GM19035 (cell line): ENCODE measurements at regions not wholly inside any gene's neighbourhood (a gene's known extent, or its start where the extent isn't known, plus 50 kb on each side); places are given as distances from the start of the nearest gene placed in this dataset.

Experiments used
- ATAC-seq: cut with Tn5 transposase; IDR thresholded peaks from one replicate; pipeline ENCODE4 v1.9.1; 2021; ENCODE audit not compliant: unreplicated experiment

- ATAC-seq, result no peak
These were observed 527.5 kb upstream of the ARRDC3 start for GRCh38 chr5:91910655-91911054.

- ATAC-seq, result no peak
These were observed 527.1 kb upstream of the ARRDC3 start for GRCh38 chr5:91910247-91910646.

GRCh38 chr5:91906494-91906893 is 523.4 kb upstream of the ARRDC3 start:
- ATAC-seq, result no peak

GRCh38 chr5:91906027-91906426 is 522.9 kb upstream of the ARRDC3 start:
- ATAC-seq, result no peak

GRCh38 chr5:91898898-91899297 is 515.8 kb upstream of the ARRDC3 start:
- no peak for ATAC-seq

- no peak for ATAC-seq
These were observed 514.9 kb upstream of the ARRDC3 start for GRCh38 chr5:91898019-91898418.

GRCh38 chr5:91888810-91889209 is 505.7 kb upstream of the ARRDC3 start:
- no peak for ATAC-seq

- ATAC-seq, result no peak
These were observed 502.5 kb upstream of the ARRDC3 start for GRCh38 chr5:91885291-91886265.

- no peak for ATAC-seq
These were observed 500.9 kb upstream of the ARRDC3 start for GRCh38 chr5:91884036-91884435.

GRCh38 chr5:91875196-91875779 is 492.2 kb upstream of the ARRDC3 start:
- no peak for ATAC-seq

GRCh38 chr5:91867799-91868198 is 484.7 kb upstream of the ARRDC3 start:
- ATAC-seq, result no peak

GRCh38 chr5:91865915-91866314 is 482.8 kb upstream of the ARRDC3 start:
- ATAC-seq, result no peak

GRCh38 chr5:91864962-91865361 is 481.8 kb upstream of the ARRDC3 start:
- no peak for ATAC-seq

- ATAC-seq, result no peak
These were observed 468.6 kb upstream of the ARRDC3 start for GRCh38 chr5:91851670-91852069.

- no peak for ATAC-seq
These were observed 466.9 kb upstream of the ARRDC3 start for GRCh38 chr5:91850031-91850430.

GRCh38 chr5:91849069-91849468 is 466.0 kb upstream of the ARRDC3 start:
- no peak for ATAC-seq

- no peak for ATAC-seq
These were observed 465.3 kb upstream of the ARRDC3 start for GRCh38 chr5:91848453-91848852.

- no peak for ATAC-seq
These were observed 458.3 kb upstream of the ARRDC3 start for GRCh38 chr5:91841423-91841822.

GRCh38 chr5:91840412-91840811 is 457.3 kb upstream of the ARRDC3 start:
- ATAC-seq, result no peak

GRCh38 chr5:91839721-91840120 is 456.6 kb upstream of the ARRDC3 start:
- ATAC-seq, result no peak

- no peak for ATAC-seq
These were observed 456.1 kb upstream of the ARRDC3 start for GRCh38 chr5:91839233-91839632.

- ATAC-seq, result no peak
These were observed 447.3 kb upstream of the ARRDC3 start for GRCh38 chr5:91830361-91830953.
